Body of pancreas (tissue), 4 donors: ENCODE measurements at regions not wholly inside any gene's neighbourhood (a gene's known extent, or its start where the extent isn't known, plus 50 kb on each side); places are given as distances from the start of the nearest gene placed in this dataset.

Experiments
- POLR2A ChIP-seq, 3 donors: fragments of 450-650 bp; IDR thresholded peaks; one replicate each; pipeline ENCODE4 v1.6.1; 2016; ENCODE audit warnings: antibody characterized with exemption in 3 of 3, mild to moderate bottlenecking in 2 of 3
- TF ChIP-seq, protein P1 (sequence below), 7 experiments: fragments of 450-650 bp in 4 of 7; fragments of 200-600 bp in 3 of 7; sonication (generic) in 3 of 7; IDR thresholded peaks; one replicate each; pipeline ENCODE4 v1.5.1; 2016 to 2019; ENCODE audit warnings: antibody characterized with exemption in 7 of 7

DNA sequence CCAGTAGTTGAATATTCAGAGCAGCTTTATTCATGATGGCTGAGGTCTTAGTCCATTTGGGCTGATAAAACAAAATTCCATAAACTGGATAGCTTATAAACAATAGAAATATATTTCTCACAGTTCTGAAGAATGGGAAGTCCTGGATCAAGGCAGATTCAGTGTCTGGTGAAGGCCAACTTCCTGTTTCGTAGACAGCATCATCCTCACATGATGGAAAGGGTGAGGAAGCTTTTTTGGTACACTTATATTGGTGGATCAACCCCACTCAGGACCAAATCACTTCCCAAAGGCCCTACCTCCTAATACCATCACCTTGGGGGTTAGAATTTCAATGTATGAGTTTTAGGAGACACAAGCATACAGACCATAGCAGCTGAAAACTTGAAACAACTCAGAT, 224.2 kb downstream of the CYB561 start:
- TF ChIP-seq, protein P1, sequence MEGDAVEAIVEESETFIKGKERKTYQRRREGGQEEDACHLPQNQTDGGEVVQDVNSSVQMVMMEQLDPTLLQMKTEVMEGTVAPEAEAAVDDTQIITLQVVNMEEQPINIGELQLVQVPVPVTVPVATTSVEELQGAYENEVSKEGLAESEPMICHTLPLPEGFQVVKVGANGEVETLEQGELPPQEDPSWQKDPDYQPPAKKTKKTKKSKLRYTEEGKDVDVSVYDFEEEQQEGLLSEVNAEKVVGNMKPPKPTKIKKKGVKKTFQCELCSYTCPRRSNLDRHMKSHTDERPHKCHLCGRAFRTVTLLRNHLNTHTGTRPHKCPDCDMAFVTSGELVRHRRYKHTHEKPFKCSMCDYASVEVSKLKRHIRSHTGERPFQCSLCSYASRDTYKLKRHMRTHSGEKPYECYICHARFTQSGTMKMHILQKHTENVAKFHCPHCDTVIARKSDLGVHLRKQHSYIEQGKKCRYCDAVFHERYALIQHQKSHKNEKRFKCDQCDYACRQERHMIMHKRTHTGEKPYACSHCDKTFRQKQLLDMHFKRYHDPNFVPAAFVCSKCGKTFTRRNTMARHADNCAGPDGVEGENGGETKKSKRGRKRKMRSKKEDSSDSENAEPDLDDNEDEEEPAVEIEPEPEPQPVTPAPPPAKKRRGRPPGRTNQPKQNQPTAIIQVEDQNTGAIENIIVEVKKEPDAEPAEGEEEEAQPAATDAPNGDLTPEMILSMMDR (IDR thresholded peaks at IDR 0.05) = no peak
- TF ChIP-seq POLR2A (IDR thresholded peaks at IDR 0.05) = no peak
